Stimulated activated CD8-positive, alpha-beta memory T cell treated with anti-CD3 and anti-CD28 coated beads, Interleukin-4, amount 100 ng/mL, for 48 hours (primary cell): ENCODE measurements at regions not wholly inside any gene's neighbourhood (a gene's known extent, or its start where the extent isn't known, plus 50 kb on each side); places are given as distances from the start of the nearest gene placed in this dataset.

Source experiments
- DNase-seq: peaks from one replicate; pipeline ENCODE4 v3.0.0-alpha.2; 2020

DNA sequence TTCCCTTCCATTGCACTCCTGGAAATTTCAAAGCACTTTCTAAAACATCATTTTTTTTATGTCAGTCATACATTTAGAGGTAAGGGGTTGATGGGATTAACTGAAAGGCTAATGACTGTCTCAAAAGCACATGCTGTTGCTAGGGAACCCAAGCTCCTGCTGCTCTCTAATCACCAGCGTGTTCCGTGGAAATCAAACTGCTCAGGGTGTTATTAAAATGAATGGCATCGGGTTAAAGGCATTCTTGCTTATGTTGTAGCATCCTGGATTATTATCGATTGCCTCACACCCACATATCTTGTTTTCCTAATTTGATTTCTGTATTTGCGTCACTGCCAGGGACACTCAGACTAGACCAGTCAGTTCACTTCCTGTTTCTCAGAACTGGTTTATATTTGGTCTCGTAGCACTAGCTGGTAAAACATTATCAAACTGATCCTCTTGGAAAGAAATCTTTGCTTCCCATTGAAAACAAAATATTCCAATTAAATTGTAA is 216.5 kb upstream of the MKLN1 start:
- no peak for DNase-seq

DNA sequence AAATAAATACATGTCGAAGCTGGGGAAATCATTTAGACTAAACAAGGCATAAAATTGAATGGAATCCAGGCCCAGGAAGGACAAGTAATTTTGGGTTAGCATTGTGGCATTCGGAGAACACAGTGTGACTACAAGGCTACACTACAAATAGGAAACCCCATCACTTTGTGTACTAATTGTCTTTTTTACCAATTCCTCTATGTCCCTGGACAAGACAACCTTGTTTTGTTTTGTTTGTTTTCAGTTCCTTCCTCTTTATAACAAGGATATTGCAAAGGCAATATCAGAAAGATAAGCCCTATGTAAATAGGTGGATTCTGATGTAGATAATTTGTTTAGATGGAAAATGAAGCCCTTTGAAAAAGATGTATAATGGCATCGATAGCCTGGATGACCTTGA is 215.9 kb upstream of the MKLN1 start:
- no peak for DNase-seq

DNA sequence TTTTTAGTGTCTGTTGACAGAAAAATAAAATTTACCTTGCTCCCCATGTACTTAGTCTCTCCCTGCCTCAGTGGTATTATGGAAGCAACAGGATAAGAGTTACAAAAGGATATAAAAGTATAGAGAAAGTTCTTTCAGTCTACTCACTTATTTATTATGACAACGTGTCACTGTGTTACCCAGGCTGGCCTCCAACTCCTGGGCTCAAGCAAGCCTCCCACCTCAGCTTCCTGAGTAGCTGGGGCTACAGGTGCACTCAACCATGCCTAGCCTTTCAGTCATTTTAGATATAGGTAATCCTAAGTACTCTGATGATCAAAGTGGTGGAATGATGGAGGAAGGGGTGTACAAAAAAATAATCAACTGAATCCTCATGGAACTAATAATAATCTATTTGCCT is 215.2 kb upstream of the MKLN1 start:
- DNase-seq: no peak

DNA sequence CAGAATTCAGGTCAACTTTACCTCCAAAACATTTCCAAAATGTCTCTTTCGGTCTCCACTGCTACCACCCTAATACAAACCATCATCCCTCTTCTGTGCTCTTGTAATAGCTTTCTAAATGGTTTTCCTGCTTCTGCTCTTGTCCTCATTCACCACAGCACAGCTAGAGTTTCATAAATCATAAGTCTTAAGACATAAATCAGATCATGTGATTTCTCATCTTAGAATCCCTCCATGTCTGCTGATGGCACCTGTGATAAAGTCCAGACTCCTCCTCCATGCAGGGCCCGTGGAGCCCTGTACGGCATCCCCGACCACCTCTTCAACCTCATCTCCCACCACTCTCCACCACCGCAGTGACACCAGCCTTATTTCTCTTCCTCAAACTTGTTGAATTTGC is 212.3 kb upstream of the MKLN1 start:
- DNase-seq: no peak

DNA sequence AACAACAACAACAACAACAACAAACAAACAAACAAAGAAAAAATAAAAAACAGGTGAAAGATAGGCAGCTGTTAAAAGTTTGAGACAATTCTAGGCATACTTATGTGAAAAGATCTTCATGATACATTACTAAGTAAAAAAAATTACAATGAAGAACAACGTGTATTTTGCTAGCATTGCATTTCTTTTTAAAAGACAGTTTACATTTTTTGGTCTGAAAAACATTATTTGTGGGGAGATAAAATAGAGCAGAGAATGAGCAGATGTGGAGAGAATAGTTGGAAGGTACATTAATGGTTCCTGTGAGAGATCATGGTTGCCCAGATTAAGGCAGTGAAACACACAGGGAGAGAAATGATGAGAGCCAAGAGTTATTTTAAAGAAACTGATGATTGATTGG is 210.2 kb upstream of the MKLN1 start:
- DNase-seq: no peak

DNA sequence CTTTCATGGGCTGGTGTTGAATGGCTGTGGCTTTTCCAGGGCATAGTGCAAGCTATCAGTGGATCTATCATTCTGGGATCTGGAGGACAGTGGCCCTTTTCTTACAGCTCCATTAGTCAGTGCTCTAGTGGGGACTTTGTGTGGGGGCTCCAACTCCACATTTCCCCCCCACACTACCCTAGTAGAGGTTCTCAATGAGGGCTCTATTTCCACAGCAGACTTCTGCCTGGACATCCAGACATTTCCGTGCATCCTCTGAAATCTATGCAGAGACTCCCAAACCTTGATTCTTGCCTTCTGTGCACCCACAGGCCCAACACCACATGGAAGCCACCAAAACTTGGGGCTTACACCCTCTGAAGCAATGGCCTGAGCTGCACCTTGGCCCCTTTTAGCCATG is 208.3 kb upstream of the MKLN1 start:
- DNase-seq: no peak

DNA sequence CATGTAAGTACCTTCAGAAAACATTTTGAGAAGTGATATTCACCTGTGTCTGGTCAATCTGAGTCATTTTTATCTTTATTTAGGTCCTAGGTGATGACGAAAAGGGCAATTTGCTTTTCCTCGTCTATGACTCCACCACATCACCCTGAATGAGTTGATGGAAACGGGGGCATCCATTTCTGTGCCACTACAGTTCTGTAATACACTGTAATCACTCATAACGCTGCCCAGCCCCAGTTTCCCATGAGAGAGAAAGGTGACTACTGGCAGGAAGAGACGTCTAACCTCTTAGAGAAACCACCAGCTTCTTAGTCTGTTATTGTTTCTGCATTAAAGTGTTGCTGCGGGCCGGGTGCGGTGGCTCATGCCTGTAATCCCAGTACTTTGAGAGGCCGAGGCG is 205.3 kb upstream of the MKLN1 start:
- DNase-seq: no peak

DNA sequence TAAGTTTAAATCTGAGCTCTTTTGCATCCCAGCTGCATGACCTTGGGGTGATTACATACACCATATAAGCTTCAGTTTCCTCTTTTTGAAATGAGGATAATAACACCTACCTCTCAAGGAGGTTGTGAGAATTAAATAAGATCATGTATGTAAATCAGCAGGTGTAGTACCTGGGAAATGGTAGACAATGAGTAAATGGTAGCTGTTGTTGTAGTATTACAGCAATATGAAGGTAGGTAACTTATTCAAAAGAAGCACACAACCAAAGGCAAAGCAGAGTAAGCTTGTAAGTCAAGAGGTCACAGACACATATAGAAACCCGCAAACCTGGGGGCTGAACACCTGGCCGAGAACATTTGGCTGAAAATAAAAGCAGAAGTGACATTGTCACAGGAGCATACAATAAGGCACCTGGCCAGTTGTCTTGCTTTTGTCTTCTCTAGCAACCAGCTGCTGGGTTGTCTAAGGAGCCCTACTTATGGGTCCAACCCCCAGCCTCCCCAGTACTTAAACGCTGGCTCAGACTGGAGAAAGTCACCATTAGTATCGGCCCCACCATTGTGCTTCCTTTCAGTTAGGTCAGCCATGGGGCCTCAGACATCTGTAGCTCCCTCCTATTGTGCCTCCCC is 203.6 kb upstream of the MKLN1 start:
- DNase-seq: no peak

DNA sequence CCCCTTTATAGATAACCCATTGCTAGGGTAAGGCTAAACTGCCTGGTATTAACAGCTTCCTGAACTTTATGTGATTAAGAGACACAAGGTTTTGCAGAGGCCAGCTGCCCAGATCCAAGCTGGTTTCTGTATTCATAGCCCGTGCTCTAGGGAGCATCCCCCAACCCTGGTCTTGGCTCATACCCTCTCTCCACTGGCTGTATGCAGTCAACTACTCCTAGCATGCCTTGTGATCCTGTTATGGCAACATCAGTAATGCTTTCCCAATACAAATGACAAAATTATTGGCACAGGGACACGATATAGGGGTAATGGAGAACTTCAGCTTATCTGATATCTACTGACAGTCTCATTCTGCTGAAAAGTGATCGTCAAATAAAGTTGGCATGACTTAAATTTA is 202.8 kb upstream of the MKLN1 start:
- DNase-seq: no peak

DNA sequence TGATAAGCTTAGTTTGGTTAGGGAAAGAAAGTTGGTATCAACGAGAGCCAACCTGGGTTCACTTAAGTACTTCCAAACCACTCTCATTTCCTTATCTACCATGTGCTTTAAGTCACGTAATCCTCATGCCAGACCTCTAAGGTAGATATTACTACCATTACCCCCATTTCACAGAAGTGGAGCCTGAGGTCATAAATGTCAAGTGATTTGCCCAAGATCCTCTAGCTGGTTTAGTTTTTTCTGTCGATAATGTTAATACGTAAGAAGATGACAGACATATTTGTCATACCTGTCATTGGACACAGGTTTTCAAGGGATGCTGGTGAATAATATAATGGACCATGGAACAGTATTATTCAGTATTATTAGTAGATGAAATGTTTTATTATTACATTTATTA is 197.4 kb upstream of the MKLN1 start:
- no peak for DNase-seq

DNA sequence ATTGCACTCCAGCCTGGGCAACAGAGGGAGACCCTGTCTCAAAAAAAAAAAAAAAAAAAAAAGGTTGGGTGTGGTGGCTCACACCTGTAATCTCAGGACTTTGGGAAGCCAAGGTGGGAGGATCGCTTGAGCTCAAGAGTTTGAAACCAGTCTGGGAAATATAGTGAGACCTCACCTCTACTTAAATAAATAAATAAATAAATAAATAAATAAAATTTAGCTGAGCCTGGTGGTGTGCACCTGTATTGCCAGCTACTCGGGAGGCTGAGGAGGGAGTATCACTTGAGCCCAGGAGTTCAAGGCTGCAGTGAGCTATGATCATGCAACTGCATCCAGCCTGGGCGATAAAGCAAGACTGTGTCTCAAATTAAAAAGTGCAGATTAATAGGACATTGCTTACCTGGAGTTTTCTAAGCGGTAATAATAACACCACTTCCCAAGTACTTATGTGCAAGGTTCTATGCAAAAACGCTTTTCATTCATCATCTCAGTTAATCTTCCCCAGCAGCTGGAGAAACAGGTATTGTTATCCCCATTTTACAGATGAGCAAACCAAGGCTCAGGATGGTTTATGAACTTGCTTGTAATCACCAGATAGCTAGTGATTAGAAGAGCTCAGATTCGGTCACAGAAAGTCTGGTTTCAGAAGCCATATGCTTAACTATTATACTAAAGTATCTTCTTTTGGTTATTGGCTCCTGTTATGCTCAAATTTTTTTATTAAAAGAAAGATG is 196.5 kb upstream of the MKLN1 start:
- no peak for DNase-seq

DNA sequence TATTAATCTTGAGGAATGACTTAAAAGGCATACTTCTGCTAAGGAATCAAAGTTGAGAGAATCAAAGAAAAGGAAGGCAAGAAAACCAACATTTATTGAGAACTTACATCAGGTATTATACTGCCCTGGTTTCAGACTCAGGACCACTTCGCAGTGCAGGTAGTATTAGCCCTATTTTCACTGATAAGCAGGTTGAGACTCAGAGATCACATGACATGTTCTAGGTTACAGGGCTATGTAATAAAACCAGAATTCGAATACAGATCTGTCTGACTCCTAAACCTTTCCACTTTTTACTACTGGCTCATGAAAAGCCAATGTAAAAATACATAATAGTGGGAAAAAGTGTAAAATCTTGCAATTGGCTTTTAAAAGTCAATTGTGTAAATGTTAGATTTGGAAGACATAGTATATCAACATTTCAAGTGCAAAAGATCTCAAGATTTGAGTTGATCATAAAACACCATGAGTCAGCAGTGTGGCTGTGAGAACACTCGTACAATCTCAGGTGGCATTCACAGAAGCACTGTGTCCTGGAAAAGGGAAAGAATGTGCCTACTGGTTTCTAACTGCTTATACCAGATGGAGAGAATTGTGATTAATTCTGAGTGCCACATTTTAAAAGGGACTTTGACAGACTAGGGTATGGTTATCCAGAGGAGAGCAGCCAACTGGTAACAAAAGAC is 195.8 kb upstream of the MKLN1 start:
- DNase-seq: no peak

DNA sequence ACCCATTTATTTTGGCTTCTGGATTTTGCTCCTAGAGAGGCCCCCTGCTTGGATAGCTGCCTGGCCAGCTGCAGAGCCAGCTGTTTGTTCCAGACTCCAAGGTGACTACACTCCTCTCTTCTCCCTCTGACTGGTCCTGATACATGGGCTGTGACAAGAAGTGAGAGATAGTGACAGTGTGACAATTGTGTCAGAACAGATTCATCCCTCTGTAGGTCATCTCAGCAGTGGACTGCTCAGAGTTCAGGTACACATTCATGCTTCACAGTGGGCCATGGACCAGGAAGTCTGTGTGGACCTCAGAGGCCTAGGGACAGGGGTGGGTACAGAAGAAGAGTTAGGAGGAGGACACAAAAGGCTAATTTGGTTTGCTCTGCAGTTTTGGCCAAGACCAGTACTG is 188.2 kb upstream of the MKLN1 start:
- DNase-seq: no peak

DNA sequence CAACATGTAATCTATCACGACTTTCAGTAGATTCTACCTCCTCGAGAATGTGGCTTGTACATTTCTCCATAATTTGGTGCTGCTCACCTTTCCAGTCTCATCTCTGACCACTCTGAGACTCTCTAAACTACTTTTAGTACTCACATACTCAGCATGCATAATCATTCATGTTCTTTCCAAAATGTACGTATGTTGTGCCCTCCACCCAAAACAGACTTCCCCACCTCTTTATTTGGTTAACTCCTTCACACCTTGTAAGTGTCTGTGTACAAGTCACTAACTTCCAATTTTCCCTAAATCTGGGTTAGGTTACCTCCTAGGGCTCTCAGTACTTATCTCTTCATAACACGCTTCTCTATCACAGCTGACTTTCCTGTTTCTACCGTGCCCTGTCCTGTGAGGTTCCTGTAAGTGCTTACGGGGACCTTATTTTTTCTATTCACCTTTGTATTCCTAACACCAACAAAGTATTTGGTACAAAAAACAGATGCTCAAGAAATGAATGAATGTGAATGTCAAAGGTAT is 186.2 kb upstream of the MKLN1 start:
- DNase-seq: no peak

DNA sequence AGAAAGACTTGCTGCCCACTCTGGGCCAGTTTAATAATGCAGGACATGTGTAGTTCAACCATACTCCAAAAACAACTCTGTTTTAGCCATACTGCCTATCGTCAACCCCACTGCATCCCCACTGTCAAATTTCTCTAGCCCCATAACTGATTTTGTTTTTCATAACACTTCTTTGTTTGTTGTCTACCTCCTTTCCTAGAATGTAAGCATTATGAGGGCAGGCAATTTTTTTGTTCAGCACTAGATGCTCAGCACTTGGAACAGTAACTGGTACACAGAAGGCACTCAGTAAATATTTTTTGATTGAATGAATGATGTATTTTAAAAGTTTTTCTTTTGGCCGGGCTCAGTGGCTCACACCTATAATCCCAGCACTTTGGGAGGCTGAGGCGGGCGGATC is 183.8 kb upstream of the MKLN1 start:
- no peak for DNase-seq

DNA sequence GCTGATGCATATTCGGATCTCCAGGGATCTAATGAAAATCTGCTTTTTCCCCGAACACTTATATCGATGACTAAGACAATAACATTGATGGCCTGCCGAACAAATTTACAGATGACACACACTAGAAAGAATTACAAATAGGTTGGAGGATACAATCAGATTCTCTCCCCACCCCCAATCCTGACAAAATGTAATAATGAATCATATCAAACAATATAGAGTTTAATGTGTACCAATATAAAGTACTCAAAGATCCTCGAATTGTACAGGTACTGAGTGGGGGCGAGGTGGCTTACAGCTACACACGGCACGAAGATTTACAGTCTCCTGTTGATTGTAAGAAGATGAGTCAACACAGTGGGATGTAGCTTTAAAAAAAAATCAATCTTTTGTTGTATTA is 182.7 kb upstream of the MKLN1 start:
- no peak for DNase-seq

DNA sequence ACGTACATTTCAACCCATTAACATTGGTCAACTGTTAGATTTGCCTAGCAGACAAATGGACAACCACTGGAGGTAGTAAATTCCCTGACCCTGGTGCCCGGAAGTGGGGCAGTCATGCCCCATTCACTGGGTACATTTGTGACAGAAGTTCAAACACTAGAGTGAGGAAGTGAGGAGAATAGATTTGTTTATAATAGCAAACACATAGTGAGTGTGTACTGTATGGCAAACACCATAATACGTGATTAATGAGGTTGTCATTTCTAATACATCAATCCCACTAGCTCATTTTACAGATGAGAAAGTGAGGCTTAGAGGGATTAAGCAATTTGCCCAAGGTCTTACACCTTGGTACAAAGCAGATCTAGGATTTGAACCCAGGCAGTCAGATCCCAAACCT is 181.9 kb upstream of the MKLN1 start:
- no peak for DNase-seq

DNA sequence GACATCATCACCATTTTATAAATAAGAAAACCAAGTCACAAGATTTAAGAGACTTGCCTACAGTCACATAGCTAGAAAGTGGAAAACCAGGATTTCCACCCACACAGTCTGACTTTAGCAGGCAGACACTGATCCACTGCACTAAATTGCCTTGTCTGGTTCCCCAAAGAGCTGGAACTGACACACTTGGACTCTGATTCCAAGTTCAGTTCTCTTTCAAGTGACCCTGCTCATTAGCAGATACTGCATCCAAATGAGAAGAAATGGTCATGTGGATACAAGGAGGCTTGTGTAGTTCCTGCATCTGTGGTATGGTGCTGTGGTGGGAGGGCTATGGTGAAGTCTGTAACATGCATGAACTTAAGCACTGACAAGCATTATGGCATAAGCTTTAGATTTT is 180.1 kb upstream of the MKLN1 start:
- no peak for DNase-seq

DNA sequence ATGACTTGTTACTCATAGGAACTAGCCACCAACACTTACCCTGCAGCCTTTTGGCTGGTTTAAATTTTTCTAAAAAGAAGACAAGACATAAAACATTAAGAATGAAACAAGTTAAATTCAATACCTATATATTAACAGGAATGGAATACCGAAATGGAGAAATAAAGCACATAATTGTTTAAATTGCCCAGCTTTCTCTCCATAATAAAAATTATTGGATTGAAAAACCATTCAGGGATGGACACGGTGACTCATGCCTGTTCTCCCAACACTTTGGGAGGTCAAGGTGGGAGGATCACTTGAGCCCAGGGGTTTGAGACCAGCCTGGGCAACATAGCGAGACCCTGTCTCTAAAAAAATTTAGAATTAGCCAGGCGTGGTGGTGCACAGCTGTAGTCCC is 179.4 kb upstream of the MKLN1 start:
- no peak for DNase-seq

DNA sequence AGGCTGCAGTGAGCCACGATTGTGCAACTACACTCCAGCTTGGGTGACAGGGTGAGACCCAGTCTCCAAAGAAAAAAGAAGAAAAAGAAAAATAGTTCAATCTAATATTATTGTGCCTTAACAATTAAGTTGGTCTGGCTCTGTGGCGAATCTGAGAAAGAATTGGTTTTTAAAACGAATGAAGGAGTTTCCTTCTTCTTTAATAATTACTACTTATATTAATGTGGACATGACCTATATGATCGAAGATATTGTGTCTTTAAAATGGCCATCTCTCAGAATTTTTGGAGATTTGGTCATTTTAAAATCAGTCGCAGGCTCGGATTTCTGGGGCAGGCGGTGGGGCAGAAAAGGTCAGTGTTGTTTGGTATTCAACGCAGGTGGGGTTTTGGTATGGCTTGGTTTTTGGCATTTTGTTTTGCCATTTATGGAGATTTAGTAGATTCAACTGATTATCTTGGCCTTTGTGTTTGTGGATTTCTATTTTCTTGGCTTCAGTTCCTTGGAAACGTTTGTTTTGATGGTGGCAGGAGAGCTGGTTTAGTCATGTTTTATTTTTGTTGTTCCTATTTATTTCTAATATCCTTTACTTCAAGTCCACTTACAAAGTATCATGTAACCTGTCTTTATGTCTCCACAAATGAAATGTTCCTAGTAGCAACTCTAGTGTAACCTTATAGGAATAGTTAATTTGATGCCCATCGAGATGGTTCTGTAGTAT is 178.8 kb upstream of the MKLN1 start:
- no peak for DNase-seq

DNA sequence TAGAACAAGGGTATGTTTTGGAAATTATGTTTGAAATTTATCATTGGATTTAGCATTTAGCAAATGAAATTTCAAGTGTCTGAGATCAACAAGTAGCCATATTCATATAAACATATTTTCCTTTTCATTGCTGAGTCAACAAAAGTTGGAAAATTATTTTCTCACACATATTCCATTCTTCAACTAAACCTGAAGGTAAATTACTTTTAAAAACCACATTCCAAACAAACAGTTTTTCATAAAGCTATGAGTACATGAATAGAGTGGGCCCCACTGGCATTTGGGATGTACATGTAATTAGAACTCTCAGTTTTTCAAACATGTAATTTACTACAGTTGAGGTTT is 178.3 kb upstream of the MKLN1 start:
- DNase-seq: no peak

DNA sequence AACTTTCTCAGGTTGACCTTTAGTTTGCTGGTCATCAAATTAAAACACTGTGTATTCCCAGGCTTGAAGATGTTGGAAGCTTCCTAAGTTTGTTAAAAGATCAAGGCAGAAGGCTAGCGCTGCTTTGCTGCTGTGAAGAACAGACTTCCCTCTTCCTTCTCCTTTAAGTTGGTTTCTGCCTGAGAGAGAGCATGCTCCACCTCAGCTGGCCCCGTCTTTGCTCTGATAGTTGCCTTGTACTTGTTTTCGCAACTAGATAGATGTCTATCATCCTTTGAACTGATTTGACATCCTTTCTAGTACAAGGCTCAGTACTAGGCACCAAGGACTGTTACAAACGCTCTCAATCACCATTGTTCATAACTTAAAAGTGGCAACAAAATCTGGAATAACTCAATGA is 177.8 kb upstream of the MKLN1 start:
- no peak for DNase-seq

DNA sequence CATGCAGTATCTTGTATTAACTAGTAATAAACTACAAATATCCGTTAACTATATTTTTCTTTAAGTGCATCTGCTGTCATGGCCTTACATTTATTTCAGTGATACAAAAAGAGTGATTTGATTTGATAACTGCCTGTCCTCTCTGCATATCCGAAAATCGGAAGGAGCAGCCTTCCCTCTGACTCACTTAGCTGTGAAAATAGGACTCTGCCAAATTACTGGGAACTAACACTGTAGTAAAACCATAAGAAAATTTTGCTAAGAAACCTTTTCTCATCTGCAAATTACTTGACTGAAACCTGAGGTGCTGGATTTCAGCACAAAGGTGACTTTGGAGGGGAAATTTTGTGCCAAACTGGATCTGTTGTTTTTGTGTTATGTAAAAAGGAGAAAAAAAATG is 176.6 kb upstream of the MKLN1 start:
- no peak for DNase-seq

DNA sequence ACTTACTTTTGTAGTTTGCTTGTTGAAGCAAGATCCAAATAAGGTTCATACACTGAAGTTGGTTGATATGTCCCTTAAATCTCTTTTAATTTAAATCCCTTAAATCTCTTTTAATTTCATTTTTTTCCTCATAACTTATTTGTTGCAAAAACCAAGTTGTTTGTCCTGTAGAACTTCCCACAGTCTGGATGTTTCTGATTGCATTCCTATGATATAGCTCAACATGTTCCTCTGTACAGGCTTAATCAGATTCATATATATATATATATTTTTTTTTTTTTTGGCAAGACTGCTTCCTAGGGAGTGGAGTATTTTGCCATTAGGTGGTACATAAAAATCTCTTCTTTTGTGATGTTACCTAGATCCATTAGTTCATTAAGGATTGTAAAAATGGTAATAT is 174.9 kb upstream of the MKLN1 start:
- no peak for DNase-seq
